ENCODE measurements at regions not wholly inside any gene's neighbourhood (a gene's known extent, or its start where the extent isn't known, plus 50 kb on each side); places are given as distances from the start of the nearest gene placed in this dataset.

- H3K36me3 ChIP-seq (ENCODE audit: insufficient read depth, low read length) = no peaks in the 10 kb centered on the region
- no peaks in the 10 kb centered on the region for H3K27me3 ChIP-seq (ENCODE audit: insufficient read depth, low read length)
- no peak overlapping the region for H3K27ac ChIP-seq (ENCODE audit: low read depth, low read length)
- H3K4me1 ChIP-seq (ENCODE audit: insufficient read depth, low read length) = no peaks in the 10 kb centered on the region
- no peak overlapping the region for H3K9ac ChIP-seq (ENCODE audit: low read depth, low read length)
- H3K9me3 ChIP-seq (ENCODE audit: insufficient read depth, low read depth, low read length) = no peaks in the 10 kb centered on the region
- no peak overlapping the region for H3K4me3 ChIP-seq (ENCODE audit: low read length)
Observed at GRCh38 chr4:44872246-44872645, 145.9 kb upstream of the GNPDA2 start.

- Histone ChIP-seq H3K9ac (ENCODE audit: low read depth, low read length) (no peak overlapping the region), H3K27me3 (ENCODE audit: insufficient read depth, low read length) (no peaks in the 10 kb centered on the region), H3K4me3 (ENCODE audit: low read length) (no peak overlapping the region), H3K9me3 (ENCODE audit: insufficient read depth, low read depth, low read length) (no peaks in the 10 kb centered on the region), H3K4me1 (ENCODE audit: insufficient read depth, low read length) (no peaks in the 10 kb centered on the region), H3K36me3 (ENCODE audit: insufficient read depth, low read length) (no peaks in the 10 kb centered on the region), H3K27ac (ENCODE audit: low read depth, low read length) (no peak overlapping the region)
- WGBS = 92% methylated on average over 4 of the region's 4 CpGs
Observed at GRCh38 chr4:44871133-44871532, 144.8 kb upstream of the GNPDA2 start.

- WGBS = 92% methylated on average over 2 of the region's 2 CpGs
- H3K4me1 ChIP-seq (ENCODE audit: insufficient read depth, low read length) = no peaks in the 10 kb centered on the region
- H3K4me3 ChIP-seq (ENCODE audit: low read length) = no peak overlapping the region
- H3K9me3 ChIP-seq (ENCODE audit: insufficient read depth, low read depth, low read length) = no peaks in the 10 kb centered on the region; the same call in 1 of the 2 replicates
- no peaks in the 10 kb centered on the region for H3K36me3 ChIP-seq (ENCODE audit: insufficient read depth, low read length)
- H3K27ac ChIP-seq (ENCODE audit: low read depth, low read length) = no peak overlapping the region
- no peak overlapping the region for H3K9ac ChIP-seq (ENCODE audit: low read depth, low read length)
- no peaks in the 10 kb centered on the region for H3K27me3 ChIP-seq (ENCODE audit: insufficient read depth, low read length)
Observed at GRCh38 chr4:44869985-44870384, 143.6 kb upstream of the GNPDA2 start.

GRCh38 chr4:44869222-44869882 lies 143.0 kb upstream of the GNPDA2 start:
- no peak overlapping the region for H3K9ac ChIP-seq (ENCODE audit: low read depth, low read length)
- no peaks in the 10 kb centered on the region for H3K27me3 ChIP-seq (ENCODE audit: insufficient read depth, low read length)
- no peak overlapping the region for H3K27ac ChIP-seq (ENCODE audit: low read depth, low read length)
- H3K9me3 ChIP-seq (ENCODE audit: insufficient read depth, low read depth, low read length) = no peaks in the 10 kb centered on the region; the same call in 1 of the 2 replicates
- 97% methylated on average over 2 of the region's 2 CpGs for WGBS
- H3K4me1 ChIP-seq (ENCODE audit: insufficient read depth, low read length) = no peaks in the 10 kb centered on the region; the same call in 1 of the 2 replicates
- H3K4me3 ChIP-seq (ENCODE audit: low read length) = no peak overlapping the region
- H3K36me3 ChIP-seq (ENCODE audit: insufficient read depth, low read length) = no peaks in the 10 kb centered on the region

- Histone ChIP-seq H3K9ac (ENCODE audit: low read depth, low read length) (no peak overlapping the region), H3K36me3 (ENCODE audit: insufficient read depth, low read length) (no peaks in the 10 kb centered on the region), H3K4me3 (ENCODE audit: low read length) (no peak overlapping the region), H3K4me1 (ENCODE audit: insufficient read depth, low read length) (peaks cover 43% of the 10 kb centered on the region), H3K9me3 (ENCODE audit: insufficient read depth, low read depth, low read length) (no peaks in the 10 kb centered on the region; the same call in 1 of the 2 replicates), H3K27me3 (ENCODE audit: insufficient read depth, low read length) (no peaks in the 10 kb centered on the region), H3K27ac (ENCODE audit: low read depth, low read length) (no peak overlapping the region)
Observed at GRCh38 chr4:44861756-44862155, 135.4 kb upstream of the GNPDA2 start.

GRCh38 chr4:44859477-44859876 lies 133.1 kb upstream of the GNPDA2 start:
- H3K27ac ChIP-seq (ENCODE audit: low read depth, low read length) = peak overlapping the region; percentile 15; the same call in 1 of the 2 replicates
- H3K4me1 ChIP-seq (ENCODE audit: insufficient read depth, low read length) = peaks cover 43% of the 10 kb centered on the region
- no peaks in the 10 kb centered on the region for H3K36me3 ChIP-seq (ENCODE audit: insufficient read depth, low read length)
- no peak overlapping the region for H3K4me3 ChIP-seq (ENCODE audit: low read length)
- WGBS = 22% methylated on average over 2 of the region's 2 CpGs
- H3K9me3 ChIP-seq (ENCODE audit: insufficient read depth, low read depth, low read length) = no peaks in the 10 kb centered on the region
- no peaks in the 10 kb centered on the region for H3K27me3 ChIP-seq (ENCODE audit: insufficient read depth, low read length)
- no peak overlapping the region for H3K9ac ChIP-seq (ENCODE audit: low read depth, low read length)

- H3K9me3 ChIP-seq (ENCODE audit: insufficient read depth, low read depth, low read length) = 0 out of 2 replicates have a peak, but pooled peaks cover 5% of the 10 kb centered on the region
- no peak overlapping the region for H3K4me3 ChIP-seq (ENCODE audit: low read length)
- no peaks in the 10 kb centered on the region for H3K36me3 ChIP-seq (ENCODE audit: insufficient read depth, low read length)
- H3K9ac ChIP-seq (ENCODE audit: low read depth, low read length) = no peak overlapping the region
- H3K27me3 ChIP-seq (ENCODE audit: insufficient read depth, low read length) = no peaks in the 10 kb centered on the region
- H3K27ac ChIP-seq (ENCODE audit: low read depth, low read length) = no peak overlapping the region
- H3K4me1 ChIP-seq (ENCODE audit: insufficient read depth, low read length) = no peaks in the 10 kb centered on the region
Observed at GRCh38 chr4:44848466-44848865, 122.1 kb upstream of the GNPDA2 start.

- Histone ChIP-seq H3K27ac (ENCODE audit: low read depth, low read length) (no peak overlapping the region), H3K9me3 (ENCODE audit: insufficient read depth, low read depth, low read length) (no peaks in the 10 kb centered on the region), H3K27me3 (ENCODE audit: insufficient read depth, low read length) (no peaks in the 10 kb centered on the region), H3K9ac (ENCODE audit: low read depth, low read length) (no peak overlapping the region), H3K4me3 (ENCODE audit: low read length) (no peak overlapping the region), H3K4me1 (ENCODE audit: insufficient read depth, low read length) (no peaks in the 10 kb centered on the region), H3K36me3 (ENCODE audit: insufficient read depth, low read length) (no peaks in the 10 kb centered on the region)
- WGBS = 93% methylated on average over 4 of the region's 4 CpGs
Observed at GRCh38 chr4:44845993-44846392, 119.6 kb upstream of the GNPDA2 start.

GRCh38 chr4:44845309-44845708 lies 119.0 kb upstream of the GNPDA2 start:
- Histone ChIP-seq H3K36me3 (ENCODE audit: insufficient read depth, low read length) (no peaks in the 10 kb centered on the region), H3K9me3 (ENCODE audit: insufficient read depth, low read depth, low read length) (no peaks in the 10 kb centered on the region), H3K27ac (ENCODE audit: low read depth, low read length) (no peak overlapping the region), H3K4me3 (ENCODE audit: low read length) (no peak overlapping the region), H3K27me3 (ENCODE audit: insufficient read depth, low read length) (no peaks in the 10 kb centered on the region), H3K9ac (ENCODE audit: low read depth, low read length) (no peak overlapping the region), H3K4me1 (ENCODE audit: insufficient read depth, low read length) (no peaks in the 10 kb centered on the region)
- 100% methylated on average over 1 of the region's 1 CpG for WGBS

GRCh38 chr4:44842531-44842930 lies 116.2 kb upstream of the GNPDA2 start:
- H3K4me1 ChIP-seq (ENCODE audit: insufficient read depth, low read length) = no peaks in the 10 kb centered on the region
- no peak overlapping the region for H3K9ac ChIP-seq (ENCODE audit: low read depth, low read length)
- H3K36me3 ChIP-seq (ENCODE audit: insufficient read depth, low read length) = no peaks in the 10 kb centered on the region
- H3K4me3 ChIP-seq (ENCODE audit: low read length) = no peak overlapping the region
- no peaks in the 10 kb centered on the region for H3K27me3 ChIP-seq (ENCODE audit: insufficient read depth, low read length)
- WGBS = 91% methylated on average over 4 of the region's 4 CpGs
- H3K27ac ChIP-seq (ENCODE audit: low read depth, low read length) = no peak overlapping the region
- H3K9me3 ChIP-seq (ENCODE audit: insufficient read depth, low read depth, low read length) = no peaks in the 10 kb centered on the region

GRCh38 chr4:44817930-44818329 lies 91.6 kb upstream of the GNPDA2 start:
- Histone ChIP-seq H3K27ac (ENCODE audit: low read depth, low read length) (no peak overlapping the region), H3K9ac (ENCODE audit: low read depth, low read length) (no peak overlapping the region), H3K9me3 (ENCODE audit: insufficient read depth, low read depth, low read length) (no peaks in the 10 kb centered on the region), H3K27me3 (ENCODE audit: insufficient read depth, low read length) (no peaks in the 10 kb centered on the region), H3K36me3 (ENCODE audit: insufficient read depth, low read length) (no peaks in the 10 kb centered on the region), H3K4me1 (ENCODE audit: insufficient read depth, low read length) (no peaks in the 10 kb centered on the region), H3K4me3 (ENCODE audit: low read length) (no peak overlapping the region)
- 94% methylated on average over 1 of the region's 2 CpGs for WGBS

GRCh38 chr4:44806071-44806470 lies 79.7 kb upstream of the GNPDA2 start:
- no peak overlapping the region for H3K4me3 ChIP-seq (ENCODE audit: low read length)
- no peaks in the 10 kb centered on the region for H3K36me3 ChIP-seq (ENCODE audit: insufficient read depth, low read length)
- 100% methylated on average over 1 of the region's 2 CpGs for WGBS
- no peaks in the 10 kb centered on the region for H3K4me1 ChIP-seq (ENCODE audit: insufficient read depth, low read length)
- no peaks in the 10 kb centered on the region for H3K27me3 ChIP-seq (ENCODE audit: insufficient read depth, low read length)
- no peak overlapping the region for H3K27ac ChIP-seq (ENCODE audit: low read depth, low read length)
- no peak overlapping the region for H3K9ac ChIP-seq (ENCODE audit: low read depth, low read length)
- H3K9me3 ChIP-seq (ENCODE audit: insufficient read depth, low read depth, low read length) = no peaks in the 10 kb centered on the region

Data from HUES64 (cell line).